ENCODE measurements at regions not wholly inside any gene's neighbourhood (a gene's known extent, or its start where the extent isn't known, plus 50 kb on each side); places are given as distances from the start of the nearest gene placed in this dataset.

DNA sequence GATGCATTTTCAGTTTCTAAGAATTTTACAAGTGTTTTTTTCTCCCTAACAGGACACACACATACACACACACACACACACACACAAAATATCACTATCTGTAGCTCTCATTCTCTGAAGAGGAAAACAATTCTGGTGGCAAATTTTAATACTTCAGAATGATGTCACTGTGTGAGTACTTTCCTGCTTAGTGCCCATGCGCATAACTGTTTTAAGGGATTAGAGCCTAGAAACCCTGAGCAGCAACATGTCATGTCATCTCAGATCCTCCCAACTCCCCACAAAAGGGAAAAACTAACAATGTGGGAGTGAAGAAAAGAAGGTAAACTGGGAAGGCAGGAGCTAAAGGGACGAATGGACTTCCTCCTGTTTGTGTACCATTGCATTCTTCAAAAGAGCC lies 401.2 kb downstream of the SPRY2 start:
- DNase-seq (ENCODE audit: low read depth), result no peak
- Histone ChIP-seq H3K36me3 (ENCODE audit: control insufficient read depth, insufficient read depth, low read length) (no peaks in the 10 kb centered on the region), H3K4me3 (ENCODE audit: low read depth, low read length) (no peak overlapping the region), H3K27me3 (ENCODE audit: control insufficient read depth, insufficient read depth, low read length) (no peaks in the 10 kb centered on the region)
- TF ChIP-seq, protein P1, sequence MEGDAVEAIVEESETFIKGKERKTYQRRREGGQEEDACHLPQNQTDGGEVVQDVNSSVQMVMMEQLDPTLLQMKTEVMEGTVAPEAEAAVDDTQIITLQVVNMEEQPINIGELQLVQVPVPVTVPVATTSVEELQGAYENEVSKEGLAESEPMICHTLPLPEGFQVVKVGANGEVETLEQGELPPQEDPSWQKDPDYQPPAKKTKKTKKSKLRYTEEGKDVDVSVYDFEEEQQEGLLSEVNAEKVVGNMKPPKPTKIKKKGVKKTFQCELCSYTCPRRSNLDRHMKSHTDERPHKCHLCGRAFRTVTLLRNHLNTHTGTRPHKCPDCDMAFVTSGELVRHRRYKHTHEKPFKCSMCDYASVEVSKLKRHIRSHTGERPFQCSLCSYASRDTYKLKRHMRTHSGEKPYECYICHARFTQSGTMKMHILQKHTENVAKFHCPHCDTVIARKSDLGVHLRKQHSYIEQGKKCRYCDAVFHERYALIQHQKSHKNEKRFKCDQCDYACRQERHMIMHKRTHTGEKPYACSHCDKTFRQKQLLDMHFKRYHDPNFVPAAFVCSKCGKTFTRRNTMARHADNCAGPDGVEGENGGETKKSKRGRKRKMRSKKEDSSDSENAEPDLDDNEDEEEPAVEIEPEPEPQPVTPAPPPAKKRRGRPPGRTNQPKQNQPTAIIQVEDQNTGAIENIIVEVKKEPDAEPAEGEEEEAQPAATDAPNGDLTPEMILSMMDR (IDR thresholded peaks at IDR 0.05; ENCODE audit: insufficient read depth, low read length, poor library complexity, severe bottlenecking), result no peak

- H3K4me3 ChIP-seq (ENCODE audit: low read depth, low read length), result no peak overlapping the region
- DNase-seq (ENCODE audit: low read depth), result no peak
- H3K36me3 ChIP-seq (ENCODE audit: control insufficient read depth, insufficient read depth, low read length), result no peaks in the 10 kb centered on the region
- TF ChIP-seq, protein P1 (IDR thresholded peaks at IDR 0.05; ENCODE audit: insufficient read depth, low read length, poor library complexity, severe bottlenecking), result no peak
- H3K27me3 ChIP-seq (ENCODE audit: control insufficient read depth, insufficient read depth, low read length), result no peaks in the 10 kb centered on the region
These were observed 403.1 kb downstream of the SPRY2 start for GRCh38 chr13:79937771-79938216.

DNA sequence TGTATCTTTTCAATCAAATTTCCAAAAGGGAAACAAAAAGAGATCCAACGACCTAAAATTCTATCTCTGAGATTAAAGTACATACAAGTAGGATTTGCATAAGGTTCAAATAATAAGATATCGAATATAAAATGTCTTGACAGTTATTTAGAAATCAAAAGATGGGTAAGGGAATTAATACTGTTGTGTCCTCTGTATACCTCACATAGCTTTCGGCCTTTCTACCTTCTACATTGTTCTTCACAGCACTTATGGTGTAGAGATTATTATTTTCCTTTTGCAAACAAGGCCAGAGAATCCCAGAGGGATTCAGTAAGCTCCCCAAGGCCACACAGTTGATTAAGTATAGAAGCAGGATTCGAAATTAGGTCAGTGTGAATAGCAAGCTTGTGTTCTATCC lies 403.6 kb downstream of the SPRY2 start:
- Histone ChIP-seq H3K27me3 (ENCODE audit: control insufficient read depth, insufficient read depth, low read length) (no peaks in the 10 kb centered on the region), H3K4me3 (ENCODE audit: low read depth, low read length) (no peak overlapping the region), H3K36me3 (ENCODE audit: control insufficient read depth, insufficient read depth, low read length) (no peaks in the 10 kb centered on the region)
- DNase-seq (ENCODE audit: low read depth), result no peak
- TF ChIP-seq, protein P1 (IDR thresholded peaks at IDR 0.05; ENCODE audit: insufficient read depth, low read length, poor library complexity, severe bottlenecking), result no peak

GRCh38 chr13:79936368-79937136 lies 404.4 kb downstream of the SPRY2 start:
- H3K27me3 ChIP-seq (ENCODE audit: control insufficient read depth, insufficient read depth, low read length), result no peaks in the 10 kb centered on the region
- H3K36me3 ChIP-seq (ENCODE audit: control insufficient read depth, insufficient read depth, low read length), result no peaks in the 10 kb centered on the region
- no peak overlapping the region for H3K4me3 ChIP-seq (ENCODE audit: low read depth, low read length)
- TF ChIP-seq, protein P1 (IDR thresholded peaks at IDR 0.05; ENCODE audit: insufficient read depth, low read length, poor library complexity, severe bottlenecking), result no peak
- DNase-seq (ENCODE audit: low read depth), result peak; percentile 100

- H3K4me3 ChIP-seq (ENCODE audit: low read depth, low read length), result no peak overlapping the region
- no peaks in the 10 kb centered on the region for H3K36me3 ChIP-seq (ENCODE audit: control insufficient read depth, insufficient read depth, low read length)
- TF ChIP-seq, protein P1 (IDR thresholded peaks at IDR 0.05; ENCODE audit: insufficient read depth, low read length, poor library complexity, severe bottlenecking), result no peak
- H3K27me3 ChIP-seq (ENCODE audit: control insufficient read depth, insufficient read depth, low read length), result no peaks in the 10 kb centered on the region
- no peak for DNase-seq (ENCODE audit: low read depth)
These were observed 405.8 kb downstream of the SPRY2 start for GRCh38 chr13:79935121-79935520.

DNA sequence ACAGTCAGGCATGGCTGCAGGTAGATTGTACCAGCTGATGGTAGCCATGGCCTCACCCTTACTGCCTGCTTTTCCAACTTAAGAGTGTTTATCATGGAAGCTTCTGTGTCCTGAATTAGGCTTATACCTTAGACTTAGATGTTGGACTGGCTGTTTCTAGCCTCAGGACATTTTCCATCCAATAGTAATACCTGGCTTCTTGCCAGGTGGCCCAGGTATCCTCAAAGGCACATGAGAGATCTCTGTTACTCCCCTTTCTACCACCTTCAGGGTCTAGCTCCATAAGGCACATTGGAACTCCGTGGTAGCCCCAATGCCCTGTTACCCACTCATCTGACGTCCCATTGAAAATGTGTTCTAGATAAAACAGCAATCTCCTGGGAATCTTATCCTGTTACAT lies 407.5 kb downstream of the SPRY2 start:
- no peak for DNase-seq (ENCODE audit: low read depth)
- TF ChIP-seq, protein P1 (IDR thresholded peaks at IDR 0.05; ENCODE audit: insufficient read depth, low read length, poor library complexity, severe bottlenecking), result no peak

More for the DNA sequence above, 407.5 kb downstream of the SPRY2 start:
- H3K36me3 ChIP-seq (ENCODE audit: control insufficient read depth, insufficient read depth, low read length), result no peaks in the 10 kb centered on the region
- H3K4me3 ChIP-seq (ENCODE audit: low read depth, low read length), result no peak overlapping the region
- no peaks in the 10 kb centered on the region for H3K27me3 ChIP-seq (ENCODE audit: control insufficient read depth, insufficient read depth, low read length)
